Peyer's patch (tissue), 4 donors: ENCODE measurements at regions not wholly inside any gene's neighbourhood (a gene's known extent, or its start where the extent isn't known, plus 50 kb on each side); places are given as distances from the start of the nearest gene placed in this dataset.

Experiments used
- POLR2A ChIP-seq, 2 donors: fragments of 450-650 bp; IDR thresholded peaks; one replicate each; pipeline ENCODE4 v1.5.1; 2017; ENCODE audit warnings: antibody characterized with exemption in 2 of 2, mild to moderate bottlenecking in 2 of 2, moderate library complexity in 2 of 2
- TF ChIP-seq, protein P1 (sequence below), 6 experiments: fragments of 450-650 bp in 4 of 6; fragments of 200-600 bp in 2 of 6; sonication (generic) in 1 of 6; IDR thresholded peaks; one replicate each; pipeline ENCODE4 v1.5.1; 2017 to 2019; ENCODE audit warnings: antibody characterized with exemption in 6 of 6, mild to moderate bottlenecking in 3 of 6, moderate library complexity in 1 of 6

- TF ChIP-seq, protein P1, sequence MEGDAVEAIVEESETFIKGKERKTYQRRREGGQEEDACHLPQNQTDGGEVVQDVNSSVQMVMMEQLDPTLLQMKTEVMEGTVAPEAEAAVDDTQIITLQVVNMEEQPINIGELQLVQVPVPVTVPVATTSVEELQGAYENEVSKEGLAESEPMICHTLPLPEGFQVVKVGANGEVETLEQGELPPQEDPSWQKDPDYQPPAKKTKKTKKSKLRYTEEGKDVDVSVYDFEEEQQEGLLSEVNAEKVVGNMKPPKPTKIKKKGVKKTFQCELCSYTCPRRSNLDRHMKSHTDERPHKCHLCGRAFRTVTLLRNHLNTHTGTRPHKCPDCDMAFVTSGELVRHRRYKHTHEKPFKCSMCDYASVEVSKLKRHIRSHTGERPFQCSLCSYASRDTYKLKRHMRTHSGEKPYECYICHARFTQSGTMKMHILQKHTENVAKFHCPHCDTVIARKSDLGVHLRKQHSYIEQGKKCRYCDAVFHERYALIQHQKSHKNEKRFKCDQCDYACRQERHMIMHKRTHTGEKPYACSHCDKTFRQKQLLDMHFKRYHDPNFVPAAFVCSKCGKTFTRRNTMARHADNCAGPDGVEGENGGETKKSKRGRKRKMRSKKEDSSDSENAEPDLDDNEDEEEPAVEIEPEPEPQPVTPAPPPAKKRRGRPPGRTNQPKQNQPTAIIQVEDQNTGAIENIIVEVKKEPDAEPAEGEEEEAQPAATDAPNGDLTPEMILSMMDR (IDR thresholded peaks at IDR 0.05), result no peak
- no peak for TF ChIP-seq POLR2A (IDR thresholded peaks at IDR 0.05)
Observed at GRCh38 chr2:7881063-7881462, 800.8 kb upstream of the ID2 start.
